ENCODE measurements at regions not wholly inside any gene's neighbourhood (a gene's known extent, or its start where the extent isn't known, plus 50 kb on each side); places are given as distances from the start of the nearest gene placed in this dataset.

- no peak for DNase-seq
These were observed 333.7 kb upstream of the PROK2 start for GRCh38 chr3:72118628-72119027.

GRCh38 chr3:72116226-72116625 lies 331.3 kb upstream of the PROK2 start:
- no peak for DNase-seq

DNA sequence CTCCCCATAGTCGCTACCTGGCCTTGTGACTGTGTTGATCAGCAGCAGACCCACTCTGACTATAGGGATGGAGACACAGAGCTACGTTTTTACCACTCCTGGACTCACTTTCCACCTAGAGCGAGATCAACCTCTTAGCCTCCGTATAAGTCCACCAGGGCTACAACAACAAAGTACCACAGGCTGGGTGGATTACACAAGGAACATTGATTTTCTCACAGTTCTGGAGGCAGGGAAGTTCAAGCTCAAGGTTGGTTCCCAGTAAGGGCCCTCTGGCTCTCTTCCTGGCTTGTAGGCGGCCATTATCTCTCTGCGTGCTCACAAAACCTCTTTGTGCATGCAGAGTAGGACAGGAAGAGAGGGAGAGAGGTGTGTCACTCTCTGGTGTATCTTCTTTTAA lies 330.4 kb upstream of the PROK2 start:
- DNase-seq = no peak

GRCh38 chr3:72114773-72115172 lies 329.8 kb upstream of the PROK2 start:
- DNase-seq = no peak

- no peak for DNase-seq
These were observed 329.0 kb upstream of the PROK2 start for GRCh38 chr3:72113964-72114363.

DNA sequence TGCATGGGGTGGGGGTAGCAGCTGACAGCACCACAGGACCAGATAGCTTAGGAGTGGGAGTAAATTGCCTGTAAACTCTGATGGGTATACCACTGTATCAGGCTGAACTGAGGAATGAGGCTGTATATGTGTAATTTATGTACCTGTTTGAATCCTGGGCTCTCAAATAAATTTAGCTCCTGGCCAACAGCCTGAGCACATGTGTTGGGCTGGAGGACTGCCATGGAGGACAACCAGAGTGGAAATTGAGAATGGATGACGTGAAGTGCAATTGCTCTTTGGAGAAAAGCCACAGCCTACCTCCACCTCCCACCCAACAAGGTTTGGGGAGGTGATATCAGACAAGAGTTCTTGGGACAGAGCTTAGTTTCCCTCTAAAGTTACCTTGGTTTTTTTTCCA lies 328.6 kb upstream of the PROK2 start:
- no peak for DNase-seq

- no peak for DNase-seq
These were observed 327.5 kb upstream of the PROK2 start for GRCh38 chr3:72112435-72112834.

- no peak for DNase-seq
These were observed 326.6 kb upstream of the PROK2 start for GRCh38 chr3:72111265-72112205.

DNA sequence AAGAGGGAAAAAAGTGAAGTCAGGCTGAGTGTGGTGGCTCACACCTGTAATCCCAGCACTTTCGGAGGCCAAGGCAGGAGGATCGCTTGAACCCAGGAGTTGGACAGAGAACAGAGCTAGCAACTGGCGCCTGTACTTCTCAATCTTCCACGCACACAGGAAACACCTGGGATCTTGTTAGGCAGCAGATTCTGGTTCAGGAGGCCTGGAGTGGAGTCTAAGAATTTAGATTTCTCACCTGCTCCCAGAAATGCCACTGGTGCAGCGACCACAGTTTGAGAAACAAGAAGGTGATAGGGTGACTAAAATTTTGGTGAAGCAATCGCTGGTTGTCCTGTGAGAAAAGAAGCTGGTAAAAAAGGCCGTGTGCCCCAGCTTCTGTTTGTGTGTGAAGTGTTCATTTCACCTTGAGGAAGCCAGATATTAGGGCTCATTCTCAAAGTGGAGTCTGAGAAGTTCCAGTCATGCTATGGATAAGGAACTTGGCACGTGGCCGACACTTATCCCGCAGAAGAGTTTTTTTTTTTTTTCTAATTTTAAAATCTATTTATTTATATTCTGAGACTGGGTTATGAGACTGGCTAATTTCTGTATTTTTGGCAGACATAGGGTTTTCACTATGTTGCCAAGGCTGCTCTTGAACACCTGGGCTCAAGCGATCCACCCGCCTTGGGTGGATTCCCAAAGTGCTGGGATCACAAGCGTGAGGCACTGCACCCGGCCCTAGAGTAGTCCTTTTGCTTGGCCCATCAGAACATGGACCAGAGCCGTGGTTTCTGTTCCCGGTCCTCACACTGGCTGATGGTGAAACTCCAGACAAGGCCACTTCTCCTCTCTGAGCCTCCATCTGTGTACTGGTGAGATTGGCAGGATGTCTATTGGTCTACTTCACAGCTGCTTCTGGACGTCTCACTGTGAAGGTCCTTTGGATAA lies 324.6 kb upstream of the PROK2 start:
- DNase-seq = peak; percentile 12

DNA sequence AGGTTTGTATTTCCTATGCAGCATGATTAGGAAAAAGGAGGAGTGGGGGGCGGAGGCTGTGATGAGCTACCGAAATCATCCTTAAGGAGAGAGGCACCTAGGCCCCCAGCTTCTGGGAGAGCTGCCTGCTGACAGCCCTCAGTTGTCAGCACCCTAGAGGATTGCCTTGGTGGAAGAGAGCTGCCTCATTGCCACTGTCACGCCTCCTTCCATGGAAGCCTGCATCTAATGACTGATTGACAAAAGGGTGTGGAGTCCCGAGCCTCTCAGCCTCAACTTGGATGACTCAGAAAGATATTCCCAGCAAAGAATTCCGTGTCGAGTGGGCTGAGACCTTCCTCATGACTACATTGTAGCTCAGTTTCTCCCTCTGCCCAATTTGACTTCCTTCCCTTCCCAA lies 320.4 kb upstream of the PROK2 start:
- no peak for DNase-seq

DNA sequence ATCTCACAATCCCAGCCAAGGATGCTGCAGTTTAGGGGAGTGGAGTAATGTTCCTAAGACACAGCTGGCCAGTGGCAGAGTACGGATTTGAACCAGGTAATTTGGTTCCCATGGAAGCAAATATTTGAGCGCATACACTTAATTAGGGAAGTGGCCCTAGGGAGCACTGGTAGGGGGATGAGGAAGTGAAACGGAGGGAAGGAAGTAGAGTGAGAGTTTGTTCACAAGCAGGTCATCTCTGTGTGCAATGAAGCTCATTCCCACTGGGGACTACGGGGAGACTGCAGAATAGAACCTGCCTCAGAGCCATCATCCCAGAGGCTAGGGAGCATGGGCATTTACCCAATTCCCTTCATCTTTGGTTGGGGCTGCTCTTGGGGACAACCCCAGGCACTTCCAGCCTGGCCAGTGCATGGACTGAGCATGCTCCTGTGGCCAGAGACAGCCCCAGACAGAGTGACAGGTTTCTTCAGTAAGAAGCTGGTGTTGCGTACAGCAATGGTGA lies 317.2 kb upstream of the PROK2 start:
- DNase-seq = no peak

DNA sequence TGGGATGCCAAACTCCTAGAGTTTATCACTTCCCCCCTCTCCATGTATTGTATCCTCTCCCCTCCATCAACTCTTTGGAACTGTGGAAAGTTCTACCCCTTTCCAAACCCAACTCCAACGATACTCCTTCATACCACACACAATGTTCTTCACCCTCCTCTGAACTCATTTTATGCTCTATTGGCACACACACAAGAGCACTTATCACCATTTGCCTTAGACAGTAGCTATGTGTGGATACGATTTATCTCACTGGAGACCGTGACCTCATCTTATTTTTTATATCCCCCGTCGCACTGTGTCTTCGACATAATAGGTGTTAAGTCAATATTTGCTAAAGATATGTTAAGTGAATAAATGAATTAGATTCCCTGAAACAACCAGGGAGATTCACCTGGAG lies 316.5 kb upstream of the PROK2 start:
- no peak for DNase-seq

DNA sequence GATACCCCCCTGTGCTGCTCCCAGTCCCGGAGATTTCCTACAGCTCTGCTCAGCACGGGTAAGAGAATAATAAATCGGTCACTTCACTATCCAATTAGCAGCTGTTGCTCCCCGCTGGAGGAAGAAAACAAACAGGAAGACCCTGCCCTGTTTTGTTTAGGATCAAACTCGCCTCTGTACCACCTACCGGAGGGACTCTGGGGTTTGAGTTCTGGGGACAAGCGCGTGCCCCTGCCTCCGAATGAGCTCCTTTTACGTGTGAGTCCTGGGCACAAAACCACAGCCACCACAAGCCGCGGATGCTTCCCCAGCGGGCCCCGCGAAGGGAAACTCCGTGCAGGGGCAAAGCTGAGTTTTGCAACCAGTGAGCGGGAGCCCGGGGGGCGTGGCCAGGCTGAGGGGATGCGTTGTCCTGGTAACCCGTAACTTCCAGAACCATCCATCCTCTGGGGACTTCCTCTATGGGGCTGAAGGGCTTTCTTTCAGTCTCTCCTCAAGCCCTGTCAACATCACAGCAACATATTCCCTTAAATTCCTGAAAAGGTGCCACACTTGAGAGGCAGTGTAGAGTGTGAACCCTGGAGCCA lies 315.7 kb upstream of the PROK2 start:
- peak; percentile 90 for DNase-seq

GRCh38 chr3:72100080-72100511 lies 315.1 kb upstream of the PROK2 start:
- DNase-seq = no peak

DNA sequence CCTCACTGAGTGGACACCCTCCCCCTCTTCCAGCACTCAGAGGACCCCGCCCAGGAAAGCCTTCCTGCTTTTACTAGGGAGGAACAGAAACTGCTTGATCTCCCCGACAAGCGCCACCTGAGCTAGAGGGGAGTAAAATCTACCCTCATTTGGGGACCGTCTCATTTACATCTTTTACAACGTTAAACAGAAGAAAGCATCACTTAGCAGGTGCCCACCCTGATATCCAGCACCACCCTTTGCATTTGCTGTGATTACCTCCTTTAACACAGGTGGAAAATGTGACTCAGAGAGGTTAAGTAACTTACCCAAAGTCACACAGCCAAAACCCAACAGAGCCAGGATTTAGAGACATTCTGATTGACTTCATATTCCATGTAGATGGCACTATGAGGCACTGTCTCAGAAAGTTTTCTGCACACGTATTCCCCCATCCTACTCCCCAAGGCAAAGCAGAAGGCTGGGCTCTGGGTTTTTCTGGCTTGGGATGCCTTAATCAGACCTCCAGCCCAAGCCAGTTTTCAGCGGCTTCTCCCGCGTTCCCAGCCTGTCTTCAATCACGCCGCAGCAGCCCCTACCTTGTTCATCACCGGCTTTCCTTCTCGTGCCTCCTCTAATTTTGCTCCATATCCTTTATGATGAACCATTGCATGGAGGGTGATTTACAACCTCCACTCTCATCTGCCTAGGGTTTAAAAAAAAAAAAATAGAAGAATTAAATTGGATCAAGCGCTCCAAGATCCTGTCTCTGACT lies 314.6 kb upstream of the PROK2 start:
- DNase-seq = no peak

- no peak for DNase-seq
These were observed 312.1 kb upstream of the PROK2 start for GRCh38 chr3:72097053-72097452.

DNA sequence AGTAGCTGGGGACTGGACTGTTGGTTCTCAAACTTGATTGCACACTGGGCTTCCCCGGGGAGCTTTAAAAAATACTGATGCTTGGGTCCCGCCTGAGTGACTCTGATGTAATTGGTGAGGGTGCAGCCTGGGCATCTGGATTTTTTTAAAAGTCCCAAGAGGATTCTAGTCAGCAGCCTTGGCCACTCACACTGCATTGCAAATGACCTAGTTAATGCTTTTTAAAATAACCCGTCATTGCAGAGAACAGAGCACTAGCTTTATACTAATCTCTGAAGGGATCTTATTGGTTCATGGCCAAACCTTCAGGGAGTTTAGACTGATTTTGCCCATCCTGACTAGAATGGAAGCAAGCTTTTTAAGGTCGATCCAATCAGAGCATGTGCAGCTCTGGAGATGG lies 310.6 kb upstream of the PROK2 start:
- no peak for DNase-seq

GRCh38 chr3:72093992-72094334 lies 309.0 kb upstream of the PROK2 start:
- DNase-seq = no peak

DNA sequence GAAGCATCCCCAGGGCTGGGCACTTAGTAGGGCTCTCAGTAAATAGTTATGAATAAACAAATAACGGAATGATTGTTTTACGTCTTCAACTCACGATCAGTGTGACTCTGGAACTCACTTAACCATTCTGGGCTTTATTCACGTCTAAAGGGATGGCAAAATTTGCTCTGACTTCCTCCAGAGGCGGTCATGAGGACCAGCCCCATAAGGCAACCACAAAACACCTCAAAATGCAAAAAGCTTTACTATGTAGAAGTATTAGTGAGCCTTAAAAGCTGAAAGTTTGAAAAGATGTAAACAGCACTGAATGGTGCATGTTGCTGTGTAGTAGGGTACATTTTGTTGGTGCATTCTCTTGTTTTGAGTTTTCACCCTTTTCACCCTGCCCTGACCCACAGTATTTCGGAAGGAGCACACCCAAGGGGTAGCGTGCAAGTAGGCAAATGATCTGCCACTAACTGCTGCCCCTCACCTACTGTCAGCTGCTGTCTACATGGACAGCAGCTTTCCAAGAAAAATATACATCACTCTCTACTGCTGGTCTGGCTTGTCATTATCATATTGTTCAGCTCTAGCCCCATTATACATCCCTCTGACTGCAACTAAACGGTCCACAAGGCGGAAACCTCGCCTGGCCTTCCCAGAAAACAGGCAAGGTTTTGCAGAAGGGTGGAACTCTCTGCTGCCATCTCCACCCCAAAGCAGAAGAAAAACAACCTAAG lies 308.5 kb upstream of the PROK2 start:
- DNase-seq = no peak

DNA sequence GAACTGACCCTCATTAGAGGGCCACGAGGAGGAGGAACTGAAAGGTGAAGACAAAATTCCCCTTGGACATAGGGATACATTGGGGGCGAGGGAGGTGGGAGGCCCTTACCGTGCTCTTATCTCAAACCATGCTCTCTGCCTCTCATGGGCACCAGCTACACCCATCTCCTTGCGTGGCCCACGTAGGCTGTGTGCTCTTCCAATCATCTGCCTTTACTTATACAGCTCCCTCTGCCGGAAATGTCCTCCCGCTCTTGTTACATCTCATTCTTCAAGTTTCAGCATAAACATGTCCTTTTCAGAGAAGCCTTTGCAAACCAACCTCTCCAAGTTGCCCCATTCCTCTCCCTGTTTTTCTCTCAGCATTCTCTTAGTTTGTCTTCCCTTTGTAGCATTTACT lies 307.8 kb upstream of the PROK2 start:
- DNase-seq = no peak

- DNase-seq = no peak
These were observed 303.6 kb upstream of the PROK2 start for GRCh38 chr3:72088486-72089025.

GRCh38 chr3:72087420-72087819 lies 302.5 kb upstream of the PROK2 start:
- DNase-seq = no peak
